HL-60/S4 treated with phorbol 12-myristate 13-acetate at 8.2 ng/mL for 4 days and 3 days (cell line): ENCODE measurements at regions not wholly inside any gene's neighbourhood (a gene's known extent, or its start where the extent isn't known, plus 50 kb on each side); places are given as distances from the start of the nearest gene placed in this dataset.
"Not testable (repeated sequence)": the region's sequence is repeated elsewhere in the genome, so short reads cannot be mapped to it uniquely, and the experiment has no call there.

ENCODE experiments used
- in situ Hi-C: fragments of 300-500 bp; cut with MboI; formaldehyde crosslinking; loops from 2 replicates; pipeline ENCODE4 v1.15.0; 2022; ENCODE audit warnings: low sequenced_read_pairs

GRCh38 chr12:46711756-46712155, 114.0 kb downstream of the SLC38A4 start:
- in situ Hi-C loops, result no loop called here

DNA sequence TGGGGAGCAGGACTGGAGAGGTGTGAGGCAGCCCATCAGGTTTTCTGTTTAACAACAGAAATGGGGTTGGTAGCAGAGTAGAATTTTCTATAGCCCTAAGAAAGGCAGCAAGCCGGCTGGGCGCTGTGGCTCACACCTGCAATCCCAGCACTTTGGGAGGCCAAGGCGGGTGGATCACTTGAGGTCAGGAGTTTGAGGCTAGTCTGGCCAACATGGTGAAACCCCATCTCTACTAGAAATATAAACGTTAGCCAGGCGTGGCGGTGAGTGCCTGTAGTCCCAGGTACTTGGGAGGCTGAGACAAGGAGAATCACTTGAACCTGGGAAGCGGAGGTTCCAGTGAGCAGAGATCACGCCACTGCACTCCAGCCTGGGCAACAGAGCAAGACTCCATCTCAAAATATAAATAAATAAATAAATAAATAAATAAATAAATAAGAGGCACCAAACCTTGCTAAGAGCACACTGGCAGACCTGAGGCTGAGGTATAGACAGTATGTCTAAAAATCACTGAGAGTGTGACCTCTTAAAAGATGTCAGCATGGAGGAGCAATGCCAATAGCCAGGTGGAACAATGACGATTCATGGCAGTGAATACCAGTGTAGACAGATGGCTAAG, 115.6 kb downstream of the SLC38A4 start:
- in situ Hi-C loops, result no loop called here

- in situ Hi-C loops, result no loop called here
Observed at GRCh38 chr12:46702581-46703344, 123.0 kb downstream of the SLC38A4 start.

- in situ Hi-C loops, result no loop called here
Observed at GRCh38 chr12:46701356-46701755, 124.4 kb downstream of the SLC38A4 start.

DNA sequence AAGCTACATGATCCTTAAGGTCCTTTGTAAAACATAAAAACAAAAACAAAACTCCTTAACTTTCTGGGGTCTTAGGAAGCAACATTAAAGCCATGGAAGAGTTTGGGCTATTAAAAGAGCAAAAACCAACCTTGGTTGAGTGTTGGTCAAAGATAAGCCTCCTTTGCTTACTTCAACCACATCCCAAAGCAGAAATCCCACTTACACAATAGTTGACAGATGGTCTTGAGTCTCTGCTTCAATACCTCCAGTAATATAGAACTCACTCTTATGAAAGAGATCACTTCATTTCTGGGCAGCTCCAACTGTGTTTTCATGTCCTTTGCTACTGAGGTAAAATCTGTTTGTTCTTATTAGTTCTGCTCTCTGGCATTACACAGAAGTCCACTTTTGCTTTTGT, 125.8 kb downstream of the SLC38A4 start:
- in situ Hi-C loops, result no loop called here

- in situ Hi-C loops, result no loop called here
Observed at GRCh38 chr12:46698003-46698402, 127.8 kb downstream of the SLC38A4 start.

DNA sequence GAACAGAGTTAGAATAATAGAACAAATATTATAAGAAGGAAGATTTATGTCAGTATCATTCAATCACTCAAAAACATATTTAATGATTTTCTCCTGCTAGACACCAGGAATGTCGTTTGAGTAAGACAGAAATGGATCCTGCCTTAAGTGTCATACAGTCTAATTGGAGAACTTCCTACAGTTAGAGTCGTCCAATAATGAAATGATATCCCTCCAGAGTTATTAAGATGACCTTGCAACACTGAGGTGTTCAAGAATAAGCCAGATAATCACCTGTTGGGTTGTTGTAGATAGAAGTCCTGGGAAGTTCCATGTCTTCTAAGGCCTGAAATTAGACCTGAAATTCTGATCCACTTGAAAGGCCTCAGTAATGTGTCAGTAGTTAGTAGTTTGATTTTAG, 132.3 kb downstream of the SLC38A4 start:
- in situ Hi-C loops, result no loop called here

DNA sequence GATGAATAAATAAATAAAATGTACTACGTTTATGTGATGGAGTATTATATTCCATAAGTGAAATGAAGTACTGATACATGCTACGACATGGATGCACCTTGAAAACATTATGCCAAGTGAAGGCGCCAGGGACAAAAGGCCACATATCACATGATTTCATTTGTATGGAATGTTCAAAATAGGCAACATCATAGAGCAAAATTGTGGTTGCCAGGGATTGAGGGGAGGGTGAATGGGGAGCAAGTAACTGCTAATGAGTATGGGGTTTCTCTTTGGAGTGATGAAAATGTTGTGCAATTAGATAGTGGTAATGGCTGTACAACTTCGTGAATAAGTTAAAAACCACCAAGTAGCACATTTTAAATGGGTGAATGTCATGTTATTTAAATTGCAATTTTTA, 132.8 kb downstream of the SLC38A4 start:
- in situ Hi-C loops, result no loop called here

GRCh38 chr12:46692606-46693005, 133.2 kb downstream of the SLC38A4 start:
- in situ Hi-C loops, result no loop called here

- in situ Hi-C loops, result no loop called here
Observed at GRCh38 chr12:46686267-46686942, 139.4 kb downstream of the SLC38A4 start.

- in situ Hi-C loops, result not testable (repeated sequence)
Observed at GRCh38 chr12:46684243-46684642, 141.6 kb downstream of the SLC38A4 start.

DNA sequence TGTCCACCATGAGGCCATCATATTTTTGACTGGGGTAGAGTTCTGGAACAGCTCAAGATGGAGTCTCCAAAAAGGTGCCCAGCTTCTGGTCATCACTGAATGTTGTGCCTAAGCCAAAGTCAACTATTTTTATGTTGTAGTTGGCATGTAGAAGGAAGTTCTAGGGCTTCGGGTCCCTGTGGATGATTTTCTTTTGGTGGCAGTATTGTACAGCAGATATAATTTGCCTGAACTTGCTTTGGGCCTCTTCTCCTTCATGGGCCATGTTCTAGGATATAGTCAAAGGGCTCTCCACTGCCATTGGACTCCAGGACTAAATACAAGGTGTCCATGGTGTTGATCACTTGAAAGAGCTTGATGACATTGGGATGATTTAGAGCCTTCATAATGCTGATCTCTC, 143.6 kb downstream of the SLC38A4 start:
- in situ Hi-C loops, result no loop called here

DNA sequence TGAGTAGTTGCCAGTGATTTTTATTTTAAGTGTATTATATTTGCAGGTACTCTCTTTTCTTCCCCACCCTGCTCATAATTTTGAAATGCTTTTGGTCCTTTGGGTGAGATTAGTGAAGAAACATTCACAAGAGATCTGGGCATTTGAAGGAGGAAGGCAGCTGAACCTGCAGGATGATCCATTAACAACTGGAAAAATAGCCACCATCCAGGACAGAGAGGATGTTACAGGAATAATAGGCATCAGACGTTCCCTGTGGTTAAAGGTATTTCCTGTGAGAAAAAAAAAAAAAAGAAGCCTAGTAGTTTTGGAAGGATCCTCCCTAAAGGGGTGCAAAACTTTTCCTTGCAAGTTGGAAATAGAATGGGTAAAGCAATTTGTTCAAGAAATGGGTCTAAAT, 145.3 kb downstream of the SLC38A4 start:
- in situ Hi-C loops, result no loop called here

- in situ Hi-C loops, result no loop called here
Observed at GRCh38 chr12:46679754-46680153, 146.0 kb downstream of the SLC38A4 start.

DNA sequence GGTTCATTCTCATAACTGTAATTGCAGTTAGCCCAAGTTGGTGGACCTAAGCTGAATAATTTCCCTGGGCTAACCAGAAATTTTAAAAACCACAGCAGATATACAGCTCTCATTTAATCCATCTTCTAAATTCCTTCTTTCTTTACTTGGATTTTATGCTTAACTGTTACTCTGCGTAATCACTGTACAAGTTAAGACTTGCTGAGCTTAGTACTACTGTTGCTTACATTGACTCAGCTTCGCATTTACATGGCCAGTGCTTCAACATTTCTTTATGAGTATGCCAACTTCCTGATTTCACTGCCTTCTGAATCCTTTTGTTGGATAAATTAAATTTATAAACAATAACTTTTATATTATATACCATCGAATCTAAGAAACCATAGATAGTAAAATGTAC, 147.4 kb downstream of the SLC38A4 start:
- in situ Hi-C loops, result no loop called here

- in situ Hi-C loops, result no loop called here
Observed at GRCh38 chr12:46677749-46678148, 148.0 kb downstream of the SLC38A4 start.

DNA sequence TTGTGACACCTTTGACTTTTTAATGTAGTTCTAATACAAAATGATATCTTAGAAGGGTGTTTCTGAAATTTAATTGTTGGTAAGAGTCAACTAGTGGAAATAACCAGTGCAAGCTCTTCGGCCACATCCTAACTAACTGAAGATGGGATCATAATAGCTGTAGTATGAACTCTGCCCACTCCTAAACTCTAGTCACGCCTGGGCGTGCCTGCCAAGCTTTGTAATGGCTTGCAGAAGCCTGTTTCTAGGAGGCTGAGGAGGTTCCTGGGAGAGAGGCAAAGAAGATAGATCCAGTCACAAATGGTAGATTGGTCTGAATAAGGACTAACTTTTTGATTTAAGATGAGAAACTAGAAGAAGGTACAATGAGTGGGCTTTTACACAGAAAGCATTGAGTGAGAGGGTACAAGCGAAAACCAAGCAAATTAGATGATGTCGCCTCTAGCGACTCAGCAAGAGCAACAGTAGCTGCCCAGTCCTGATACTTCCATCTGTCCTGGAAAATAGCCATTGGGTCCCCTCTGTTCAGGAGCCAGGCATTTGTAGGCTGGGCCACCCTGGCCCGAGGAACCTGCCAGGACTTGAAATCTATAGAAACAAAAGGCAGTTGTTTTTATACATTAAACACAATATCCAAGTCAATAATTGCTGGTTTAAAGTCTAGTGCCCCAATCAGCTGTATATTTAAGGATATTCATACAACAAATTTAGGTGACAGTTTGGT, 148.8 kb downstream of the SLC38A4 start:
- in situ Hi-C loops, result no loop called here

GRCh38 chr12:46676396-46676795, 149.4 kb downstream of the SLC38A4 start:
- in situ Hi-C loops, result no loop called here

- in situ Hi-C loops, result no loop called here
Observed at GRCh38 chr12:46675736-46676135, 150.1 kb downstream of the SLC38A4 start.

DNA sequence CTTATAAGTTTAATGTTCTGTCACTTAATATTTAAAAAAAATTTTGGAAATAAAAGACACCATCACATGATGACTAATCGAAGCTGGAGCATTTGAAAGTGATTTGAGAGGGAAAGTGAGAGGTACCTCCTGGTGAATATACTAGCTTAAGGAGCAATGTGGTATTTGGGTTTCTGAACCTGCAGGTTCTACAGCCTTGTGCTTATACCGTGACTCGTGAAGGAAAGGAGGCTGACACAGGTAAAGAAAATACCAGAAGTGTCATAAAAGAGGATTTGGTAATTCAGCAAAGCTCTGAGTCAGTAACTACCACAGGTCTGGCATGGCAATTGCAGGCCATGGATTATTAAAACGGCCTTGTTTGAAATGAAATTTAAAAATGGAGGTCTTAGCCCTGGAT, 151.0 kb downstream of the SLC38A4 start:
- in situ Hi-C loops, result loop anchor here (25.0 kb wide), 1 partner anchor 287 kb away; no protein-coding TSS in a partner anchor

DNA sequence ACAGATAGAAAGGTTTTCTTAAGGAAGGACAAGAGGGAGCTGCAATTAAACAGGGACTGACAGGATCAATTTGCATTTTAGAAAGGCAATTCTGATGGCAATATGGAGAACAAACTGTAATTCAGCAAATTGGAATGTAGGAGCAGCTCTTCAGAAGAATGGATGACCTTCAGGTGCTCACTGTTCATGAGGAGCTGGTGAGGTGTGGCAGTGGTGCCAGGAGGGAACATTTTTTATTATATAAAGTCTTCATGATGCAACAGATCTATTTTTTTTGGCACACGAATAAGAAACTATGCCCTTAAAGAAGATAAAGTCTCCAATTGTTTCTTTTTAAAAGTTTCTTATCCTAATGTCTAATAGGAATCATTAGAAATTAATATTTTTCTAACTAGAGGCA, 151.7 kb downstream of the SLC38A4 start:
- in situ Hi-C loops, result loop anchor here (25.0 kb wide), 1 partner anchor 287 kb away; no protein-coding TSS in a partner anchor
